Activated CD4-positive, alpha-beta memory T cell treated with anti-CD3 and anti-CD28 coated beads, Interleukin-2, amount 10 ng/mL, durations not matched to agents 7 days and 5 days (primary cell): ENCODE measurements at regions not wholly inside any gene's neighbourhood (a gene's known extent, or its start where the extent isn't known, plus 50 kb on each side); places are given as distances from the start of the nearest gene placed in this dataset.
"Not testable (repeated sequence)": the region's sequence is repeated elsewhere in the genome, so short reads cannot be mapped to it uniquely, and the experiment has no call there.

Experiments used
- CTCF ChIA-PET: fragments of 350-600 bp; sonication (Branson Sonifier 250); formaldehyde crosslinking; loops from one replicate; lab custom pipeline; 2021; ENCODE audit warnings: antibody characterized with exemption, inconsistent platforms; lab: Charles Lee
- POLR2A ChIA-PET: fragments of 350-600 bp; sonication (Branson Sonifier 250); formaldehyde crosslinking; loops from one replicate; lab custom pipeline; 2021; ENCODE audit warnings: antibody characterized with exemption; lab: Charles Lee
- DNase-seq: peaks from one replicate; pipeline ENCODE4 v3.0.0-alpha.2; 2020
- H3K27ac Mint-ChIP-seq: one replicate; pipeline ENCODE4 v1.8.0; 2021; ENCODE audit warnings: mild to moderate bottlenecking, mixed read lengths
- H3K27me3 Mint-ChIP-seq: one replicate; pipeline ENCODE4 v1.8.0; 2021; ENCODE audit warnings: mixed read lengths
- H3K36me3 Mint-ChIP-seq: one replicate; pipeline ENCODE4 v1.8.0; 2021; ENCODE audit warnings: low read depth, mixed read lengths
- H3K4me1 Mint-ChIP-seq: one replicate; pipeline ENCODE4 v1.8.0; 2021; ENCODE audit warnings: mixed read lengths
- H3K4me3 Mint-ChIP-seq: one replicate; pipeline ENCODE4 v1.8.0; 2021; ENCODE audit warnings: mild to moderate bottlenecking, mixed read lengths
- H3K9me3 Mint-ChIP-seq: one replicate; pipeline ENCODE4 v1.8.0; 2021; ENCODE audit warnings: mixed read lengths

DNA sequence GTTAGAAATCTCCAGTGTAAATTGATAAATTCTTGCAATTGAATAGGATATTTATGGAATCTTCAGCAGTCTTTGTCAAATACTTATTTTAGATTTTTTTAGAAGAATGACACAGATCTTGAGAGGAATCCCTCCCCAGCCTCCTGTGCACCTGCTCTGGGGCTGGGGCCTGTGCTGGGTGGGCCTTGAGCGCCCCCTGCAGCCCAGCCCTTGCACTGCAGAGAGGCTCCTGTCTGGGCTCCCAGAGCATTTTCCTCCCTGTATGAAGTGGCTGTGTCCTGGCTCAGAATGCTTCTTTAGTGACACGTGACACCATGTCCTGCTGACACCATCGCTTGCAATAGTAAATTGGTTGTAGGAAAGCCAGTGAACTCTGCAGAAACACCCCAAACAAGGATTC, 98.7 kb downstream of the OR4M2 start:
- POLR2A ChIA-PET, H3K9me3 Mint-ChIP-seq, H3K27ac Mint-ChIP-seq, CTCF ChIA-PET, H3K36me3 Mint-ChIP-seq, H3K4me3 Mint-ChIP-seq, H3K27me3 Mint-ChIP-seq, H3K4me1 Mint-ChIP-seq, DNase-seq: not testable (repeated sequence)

DNA sequence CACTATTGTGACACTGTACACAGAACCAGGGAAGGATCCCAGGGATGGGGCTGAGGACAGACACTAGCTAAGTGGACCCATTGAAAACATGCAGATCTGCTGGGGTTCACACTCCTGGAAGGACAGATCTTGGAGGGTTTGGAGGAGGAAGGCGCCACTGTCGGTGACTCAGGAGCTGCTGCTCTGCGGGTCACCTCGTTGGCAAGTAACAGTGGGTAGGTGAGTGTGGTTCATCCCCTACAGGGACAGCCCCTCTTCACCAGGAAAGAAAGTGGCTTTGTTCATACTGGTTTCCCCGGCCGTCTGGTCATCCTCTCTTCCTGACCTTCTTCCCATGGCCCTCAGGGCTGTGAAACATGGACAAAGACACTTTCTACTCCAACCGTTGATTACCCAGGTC, 100.3 kb downstream of the OR4M2 start:
- H3K9me3 Mint-ChIP-seq, DNase-seq, H3K36me3 Mint-ChIP-seq, H3K27ac Mint-ChIP-seq, H3K27me3 Mint-ChIP-seq, H3K4me1 Mint-ChIP-seq, H3K4me3 Mint-ChIP-seq, CTCF ChIA-PET, POLR2A ChIA-PET: not testable (repeated sequence)

DNA sequence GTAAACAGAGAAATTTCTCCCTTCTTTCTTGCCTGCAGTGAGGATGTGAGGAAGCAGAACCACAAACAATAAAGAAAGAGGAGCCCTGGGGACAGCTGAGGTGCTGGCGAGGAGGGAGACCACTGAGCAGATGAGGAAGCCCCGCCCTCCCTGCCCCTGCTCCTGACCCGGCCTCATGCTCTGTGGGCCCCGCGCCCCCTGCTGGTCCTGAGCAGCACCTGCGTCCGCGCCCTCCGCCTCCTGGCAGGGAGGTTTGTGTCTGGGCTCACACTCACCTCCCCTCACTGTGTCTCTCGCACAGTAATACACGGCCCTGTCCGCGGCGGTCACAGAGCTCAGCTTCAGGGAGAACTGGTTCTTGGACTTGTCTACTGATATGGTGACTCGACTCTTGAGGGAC, 104.4 kb downstream of the OR4M2 start:
- H3K9me3 Mint-ChIP-seq, H3K27me3 Mint-ChIP-seq, H3K4me3 Mint-ChIP-seq, H3K36me3 Mint-ChIP-seq, POLR2A ChIA-PET, H3K27ac Mint-ChIP-seq, H3K4me1 Mint-ChIP-seq, CTCF ChIA-PET, DNase-seq: not testable (repeated sequence)

DNA sequence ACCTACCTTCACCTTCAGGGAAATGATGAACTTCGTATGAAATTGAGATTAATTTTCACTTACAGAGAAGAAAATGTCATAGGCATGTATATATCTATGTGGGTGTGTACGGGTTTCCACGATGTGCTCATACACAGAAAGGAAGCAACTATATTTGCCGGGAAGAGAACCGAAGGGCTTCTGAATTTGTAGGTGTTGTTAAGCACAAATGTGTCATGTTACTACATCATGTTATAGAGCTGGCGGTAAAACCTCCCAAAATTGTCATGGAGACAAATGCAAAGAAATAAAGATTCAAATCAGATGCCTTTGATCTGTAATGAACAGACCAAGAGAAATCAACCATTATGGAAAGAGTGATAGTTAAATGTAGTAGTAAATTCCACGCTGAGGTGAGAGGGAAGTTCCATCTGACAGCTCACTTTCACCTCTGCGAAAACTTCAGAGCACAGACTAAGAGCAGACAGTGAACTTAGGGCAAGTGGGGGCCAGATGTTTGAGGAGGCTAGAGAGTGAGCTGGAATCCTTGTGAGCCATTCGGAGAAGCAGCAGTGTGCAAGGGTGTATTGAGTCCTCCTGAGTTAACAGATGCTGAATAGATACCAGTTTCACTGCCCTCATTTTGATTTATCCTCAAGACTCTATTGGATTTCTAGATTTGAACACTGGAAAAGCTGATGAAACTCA, 106.7 kb downstream of the OR4M2 start:
- H3K4me1 Mint-ChIP-seq, H3K9me3 Mint-ChIP-seq, H3K27me3 Mint-ChIP-seq, H3K36me3 Mint-ChIP-seq, POLR2A ChIA-PET, DNase-seq, CTCF ChIA-PET, H3K27ac Mint-ChIP-seq, H3K4me3 Mint-ChIP-seq: not testable (repeated sequence)

DNA sequence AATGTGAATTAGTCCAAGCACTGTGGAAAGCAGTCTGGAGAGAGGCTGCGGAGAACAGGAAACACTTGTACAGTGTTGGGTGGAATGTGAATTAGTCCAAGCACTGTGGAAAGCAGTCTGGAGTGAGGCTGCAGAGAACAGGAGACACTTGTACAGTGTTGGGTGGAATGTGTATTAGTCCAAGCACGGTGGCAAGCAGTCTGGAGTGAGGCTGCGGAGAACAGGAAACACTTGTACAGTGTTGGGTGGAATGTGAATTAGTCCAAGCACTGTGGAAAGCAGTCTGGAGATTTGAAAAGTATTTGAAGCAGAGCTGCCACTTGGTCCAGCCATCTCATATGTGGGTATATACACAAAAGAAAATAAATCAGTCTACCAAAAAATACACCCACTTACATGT, 111.5 kb downstream of the OR4M2 start:
- H3K27ac Mint-ChIP-seq, POLR2A ChIA-PET, H3K4me1 Mint-ChIP-seq, DNase-seq, H3K4me3 Mint-ChIP-seq, H3K9me3 Mint-ChIP-seq, CTCF ChIA-PET, H3K27me3 Mint-ChIP-seq, H3K36me3 Mint-ChIP-seq: not testable (repeated sequence)

DNA sequence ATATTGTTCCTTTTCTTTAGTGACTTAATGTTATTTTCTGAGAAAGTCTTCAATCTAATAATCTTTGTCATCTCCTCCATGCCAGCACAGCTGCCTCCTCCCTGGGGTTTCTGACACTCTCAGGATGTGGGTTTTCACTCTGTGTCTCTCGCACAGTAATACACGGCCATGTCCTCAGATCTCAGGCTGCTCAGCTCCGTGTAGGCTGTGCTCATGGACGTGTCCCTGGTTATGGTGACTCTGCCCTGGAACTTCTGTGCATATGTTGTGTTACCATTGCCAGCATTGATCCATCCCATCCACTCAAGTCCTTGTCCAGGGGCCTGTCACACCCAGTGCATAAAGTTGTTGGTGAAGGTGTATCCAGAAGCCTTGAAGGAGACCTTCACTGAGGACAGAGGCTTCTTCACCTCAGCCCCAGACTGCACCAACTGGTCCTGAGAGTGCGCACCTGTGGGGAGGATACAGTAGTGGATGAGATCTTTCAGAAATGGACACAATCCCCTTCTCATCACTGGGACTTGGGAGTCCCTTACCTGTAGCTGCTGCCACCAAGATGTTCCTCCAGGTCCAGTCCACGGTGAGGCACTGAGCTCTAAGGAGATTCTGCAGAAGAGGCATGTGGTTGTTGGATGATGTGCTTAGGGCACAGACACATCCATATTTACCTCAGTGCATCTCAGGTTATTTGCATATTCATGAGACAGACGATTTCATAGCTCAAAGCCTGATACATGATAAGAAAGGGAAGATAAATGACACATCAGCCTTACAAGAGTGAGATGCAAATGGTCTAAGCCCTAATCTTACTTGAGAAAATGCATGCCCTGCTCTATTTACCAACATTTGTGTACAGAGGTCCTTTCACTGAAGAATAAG, 114.7 kb downstream of the OR4M2 start:
- H3K9me3 Mint-ChIP-seq, H3K4me3 Mint-ChIP-seq, POLR2A ChIA-PET, DNase-seq, H3K27ac Mint-ChIP-seq, CTCF ChIA-PET, H3K27me3 Mint-ChIP-seq, H3K4me1 Mint-ChIP-seq, H3K36me3 Mint-ChIP-seq: not testable (repeated sequence)

DNA sequence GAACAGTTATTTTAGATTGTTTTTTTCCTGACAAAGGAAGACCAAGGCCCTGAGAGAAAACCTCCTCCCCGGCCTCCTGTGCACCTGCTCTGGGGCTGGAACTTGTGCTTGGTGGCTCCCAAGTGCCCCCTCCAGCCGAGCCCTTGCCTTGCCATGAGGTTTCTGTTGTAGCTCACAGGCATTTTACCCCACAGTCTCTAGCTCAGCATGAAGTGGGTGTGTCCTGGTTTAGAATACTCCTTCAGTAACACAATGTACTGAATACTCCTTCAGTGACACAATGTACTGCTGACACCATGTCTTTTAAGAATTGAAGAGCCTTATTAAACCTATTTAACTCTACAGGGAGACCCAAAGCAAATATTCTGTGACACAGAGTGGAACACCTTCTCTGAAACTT, 116.1 kb downstream of the OR4M2 start:
- CTCF ChIA-PET, H3K9me3 Mint-ChIP-seq, POLR2A ChIA-PET, H3K36me3 Mint-ChIP-seq, H3K4me1 Mint-ChIP-seq, H3K27me3 Mint-ChIP-seq, H3K4me3 Mint-ChIP-seq, H3K27ac Mint-ChIP-seq, DNase-seq: not testable (repeated sequence)

DNA sequence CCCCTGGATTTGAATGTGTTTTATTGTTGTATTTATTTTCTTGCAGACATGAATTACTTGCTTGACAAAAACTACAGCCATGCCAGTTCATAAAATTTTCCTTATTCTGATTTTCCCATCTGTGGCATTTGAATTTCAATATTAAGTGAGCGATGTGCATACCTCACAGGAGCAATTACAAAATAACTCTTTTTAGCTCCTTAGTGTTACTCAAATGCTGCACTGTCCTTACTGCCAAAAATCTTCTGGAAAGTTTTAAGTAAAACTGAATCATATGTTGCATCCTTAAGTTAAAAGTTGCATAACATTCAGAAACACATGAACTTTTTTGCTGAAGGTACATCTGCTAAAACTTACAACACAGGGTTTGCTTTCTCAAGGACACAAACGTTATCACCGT, 120.1 kb downstream of the OR4M2 start:
- POLR2A ChIA-PET, H3K9me3 Mint-ChIP-seq, H3K27me3 Mint-ChIP-seq, H3K4me1 Mint-ChIP-seq, H3K36me3 Mint-ChIP-seq, CTCF ChIA-PET, H3K27ac Mint-ChIP-seq, DNase-seq, H3K4me3 Mint-ChIP-seq: not testable (repeated sequence)

DNA sequence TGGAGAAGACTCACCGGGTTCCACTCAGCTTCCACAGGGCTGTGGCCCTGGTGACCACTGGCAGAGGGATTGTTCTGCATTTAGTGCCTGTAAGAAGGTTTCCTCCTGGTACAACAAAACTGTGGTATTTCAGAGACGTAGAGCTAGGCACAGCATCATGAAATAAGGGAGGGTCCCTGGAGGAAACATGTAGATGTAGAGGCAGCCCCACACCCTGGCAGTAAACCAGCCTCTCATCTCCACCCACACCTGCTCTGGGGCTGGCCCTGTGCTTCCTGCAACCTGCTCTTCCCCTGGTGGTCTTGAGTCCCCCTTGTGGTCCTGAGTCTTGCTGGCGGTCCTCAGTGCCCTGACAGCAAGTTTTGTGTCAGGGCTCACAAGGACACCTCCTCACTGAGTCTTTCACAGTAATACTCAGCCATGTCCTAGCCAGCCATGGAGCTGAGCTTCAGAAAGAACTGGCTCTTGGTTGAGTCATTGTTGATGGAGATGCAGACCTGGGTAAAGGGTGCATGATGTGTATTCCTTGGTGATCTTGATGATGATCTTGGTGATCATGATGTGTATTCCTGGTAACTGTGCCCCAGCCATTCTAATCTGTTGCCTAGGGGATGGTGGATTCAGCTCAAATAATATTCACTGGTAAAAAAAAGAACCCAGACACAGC, 121.8 kb downstream of the OR4M2 start:
- H3K27ac Mint-ChIP-seq, H3K4me1 Mint-ChIP-seq, DNase-seq, H3K36me3 Mint-ChIP-seq, POLR2A ChIA-PET, H3K9me3 Mint-ChIP-seq, H3K4me3 Mint-ChIP-seq, H3K27me3 Mint-ChIP-seq, CTCF ChIA-PET: not testable (repeated sequence)

DNA sequence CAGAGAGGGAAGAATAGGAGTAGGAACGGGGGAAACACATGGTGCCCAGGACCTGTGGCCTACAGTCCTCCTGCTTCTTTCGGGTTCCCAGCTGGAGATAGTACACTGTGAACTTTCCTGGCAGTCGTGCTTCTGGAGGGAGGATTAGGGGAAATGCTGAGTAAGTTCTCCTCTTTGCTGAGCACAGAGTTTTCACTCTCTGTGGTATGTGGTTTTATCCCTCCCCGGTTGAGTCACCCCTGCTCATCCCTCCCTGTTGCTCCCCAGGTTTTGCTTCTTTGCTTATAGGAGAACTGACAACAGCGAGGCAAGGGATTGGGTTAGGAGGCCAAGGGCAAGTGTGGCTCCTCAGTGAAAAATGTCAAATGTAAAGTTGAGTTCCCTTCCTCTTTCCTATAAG, 122.9 kb downstream of the OR4M2 start:
- H3K9me3 Mint-ChIP-seq, DNase-seq, CTCF ChIA-PET, H3K27ac Mint-ChIP-seq, POLR2A ChIA-PET, H3K27me3 Mint-ChIP-seq, H3K4me1 Mint-ChIP-seq, H3K4me3 Mint-ChIP-seq, H3K36me3 Mint-ChIP-seq: not testable (repeated sequence)

DNA sequence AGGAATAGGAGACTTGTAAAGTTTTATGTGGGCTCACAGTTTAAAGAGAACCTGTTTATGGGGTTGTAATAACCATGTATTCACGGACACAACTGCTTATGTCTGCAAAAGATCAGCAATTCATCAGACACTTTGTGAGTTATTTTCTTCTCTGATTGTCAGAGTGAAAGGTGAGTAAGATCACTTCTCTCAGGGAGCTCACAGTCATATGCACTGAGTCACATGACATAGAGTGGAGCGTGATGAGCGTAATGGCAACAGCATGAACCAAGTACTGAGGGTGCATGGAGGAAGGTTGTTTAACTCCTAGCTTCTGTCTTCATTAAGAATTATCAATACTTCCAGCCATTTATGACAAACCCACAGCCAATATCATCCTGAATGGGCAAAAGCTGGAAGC, 128.8 kb downstream of the OR4M2 start:
- not testable (repeated sequence) for DNase-seq, H3K27me3 Mint-ChIP-seq

DNA sequence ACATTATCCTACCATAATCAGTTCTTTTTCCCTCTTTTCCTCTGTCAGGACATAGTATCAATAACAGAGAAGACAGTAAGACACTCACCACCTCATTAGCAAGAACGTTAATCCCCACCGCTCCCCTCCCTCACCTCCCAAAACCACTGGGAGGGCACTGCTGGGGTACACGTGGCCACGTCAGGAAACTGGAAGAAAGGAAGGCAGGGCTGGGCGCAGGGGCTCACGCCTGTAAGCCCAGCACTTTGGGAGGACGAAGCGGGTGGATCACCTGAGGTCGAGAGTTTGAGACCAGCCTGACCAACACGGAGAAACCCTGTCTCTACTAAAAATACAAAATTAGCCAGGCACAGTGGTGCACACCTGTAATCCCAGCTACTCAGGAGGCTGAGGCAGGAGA, 142.3 kb downstream of the OR4M2 start:
- not testable (repeated sequence) for DNase-seq, H3K4me3 Mint-ChIP-seq, H3K27me3 Mint-ChIP-seq, H3K36me3 Mint-ChIP-seq, H3K9me3 Mint-ChIP-seq, H3K27ac Mint-ChIP-seq
- POLR2A ChIA-PET, result interaction anchor here (0.6 to 1.0 kb wide), 3 partner anchors 1865 to 1874 kb away, joined by 3 read pairs; no protein-coding TSS in a partner anchor
- CTCF ChIA-PET, result interaction anchor here (0.6 to 6.6 kb wide), 8 partner anchors 12 to 1867 kb away, joined by 3 to 101 read pairs (median 4); no protein-coding TSS in a partner anchor
- peaks cover 27% of the 10 kb centered on the region for H3K4me1 Mint-ChIP-seq

More for the DNA sequence above, 128.8 kb downstream of the OR4M2 start:
- H3K27ac Mint-ChIP-seq, H3K36me3 Mint-ChIP-seq, H3K9me3 Mint-ChIP-seq, H3K4me1 Mint-ChIP-seq, H3K4me3 Mint-ChIP-seq, CTCF ChIA-PET, POLR2A ChIA-PET: not testable (repeated sequence)

DNA sequence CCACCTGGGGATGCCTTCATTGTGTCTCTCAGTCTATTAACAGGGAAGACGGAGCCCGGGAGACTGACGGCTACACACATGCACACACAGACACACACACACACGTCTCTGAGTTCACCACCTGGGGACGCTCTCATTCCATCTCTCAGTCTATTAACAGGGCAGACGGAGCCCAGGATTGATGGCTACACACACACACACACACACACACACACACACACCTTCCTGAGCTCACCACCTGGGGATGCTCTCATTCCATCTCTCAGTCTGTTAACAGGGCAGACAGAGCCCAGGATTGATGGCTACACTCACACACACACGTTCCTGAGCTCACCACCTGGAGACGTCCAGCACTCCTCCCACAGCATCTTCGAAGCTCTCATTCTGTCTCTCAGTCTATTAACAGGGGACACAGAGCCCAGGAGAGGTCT, 143.9 kb downstream of the OR4M2 start:
- peaks cover 4% of the 10 kb centered on the region for H3K27me3 Mint-ChIP-seq
- no peaks in the 10 kb centered on the region for H3K9me3 Mint-ChIP-seq
- no peak for DNase-seq
- H3K36me3 Mint-ChIP-seq, result no peaks in the 10 kb centered on the region
- CTCF ChIA-PET, result interaction anchor here (0.6 to 6.6 kb wide), 4 partner anchors 41 to 1868 kb away, joined by 3 to 101 read pairs (median 10); no protein-coding TSS in a partner anchor
- POLR2A ChIA-PET, result no interaction called here
- no peak overlapping the region for H3K27ac Mint-ChIP-seq
- H3K4me3 Mint-ChIP-seq, result no peak overlapping the region
- H3K4me1 Mint-ChIP-seq, result peaks cover 27% of the 10 kb centered on the region
